Ascending aorta (tissue), 2 donors: ENCODE measurements at regions not wholly inside any gene's neighbourhood (a gene's known extent, or its start where the extent isn't known, plus 50 kb on each side); places are given as distances from the start of the nearest gene placed in this dataset.

Source experiments
- DNase-seq, 2 donors: peaks; one replicate each; pipeline ENCODE4 v3.0.0-alpha.2; 2019; ENCODE audit warnings: low spot score in 2 of 2
- H3K27ac ChIP-seq, 2 donors: fragments of 200-600 bp; sonication (generic); one replicate each; pipeline ENCODE4 v1.5.1; 2016 to 2017; ENCODE audit warnings: mild to moderate bottlenecking in 1 of 2
- H3K27me3 ChIP-seq: fragments of 200-600 bp; sonication (generic); one replicate; pipeline ENCODE4 v1.5.1; 2017
- H3K36me3 ChIP-seq, 2 donors: fragments of 200-600 bp; sonication (generic); one replicate each; pipeline ENCODE4 v1.5.1; 2016
- H3K4me1 ChIP-seq, 2 donors: fragments of 200-600 bp; sonication (generic); one replicate each; pipeline ENCODE4 v1.5.1; 2016 to 2017; ENCODE audit warnings: mild to moderate bottlenecking in 1 of 2
- H3K4me3 ChIP-seq, 2 donors: fragments of 200-600 bp; sonication (generic); one replicate each; pipeline ENCODE4 v1.5.1; 2016 to 2017; ENCODE audit warnings: mild to moderate bottlenecking in 1 of 2
- H3K9me3 ChIP-seq, 2 donors: fragments of 200-600 bp; sonication (generic); one replicate each; pipeline ENCODE4 v1.5.1; 2016
- CTCF ChIP-seq, 3 experiments: fragments of 200-600 bp in 2 of 3; fragments of 450-650 bp in 1 of 3; sonication (generic) in 2 of 3; IDR thresholded peaks; one replicate each; pipeline ENCODE4 v1.5.1; 2016 to 2019; ENCODE audit warnings: antibody characterized with exemption in 3 of 3, mild to moderate bottlenecking in 1 of 3, moderate library complexity in 1 of 3
- intact Hi-C: fragments of 100-400 bp; cut with DNase I; formaldehyde crosslinking; loops from one replicate; pipeline ENCODE4 v1.15.1; 2023

DNA sequence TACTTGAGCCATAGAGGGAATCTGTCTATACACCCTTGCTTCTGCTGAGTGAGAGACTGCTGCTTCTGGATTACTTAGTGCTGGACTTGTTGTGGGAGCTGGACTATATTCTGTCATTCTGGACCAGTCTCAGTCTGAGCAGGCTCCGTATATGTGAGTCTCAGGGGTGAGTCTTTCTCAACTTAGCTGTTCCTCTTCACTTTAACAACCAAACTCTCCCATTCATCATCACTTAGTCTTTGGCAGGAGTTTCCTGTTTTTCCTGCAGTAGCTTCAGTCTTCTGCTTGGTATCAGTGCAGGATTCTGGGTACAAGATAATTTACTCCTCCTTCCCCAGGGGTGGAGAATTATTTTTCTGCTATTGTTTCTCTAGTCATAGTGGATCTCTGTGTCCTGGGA lies 779.5 kb downstream of the METTL15 start:
- H3K4me3 ChIP-seq: no peak overlapping the region
- H3K36me3 ChIP-seq: no peaks in the 10 kb centered on the region
- no peaks in the 10 kb centered on the region for H3K4me1 ChIP-seq
- no peak for DNase-seq
- H3K9me3 ChIP-seq: no peaks in the 10 kb centered on the region
- H3K27ac ChIP-seq: no peak overlapping the region
- no peak for TF ChIP-seq CTCF (IDR thresholded peaks at IDR 0.05)
- intact Hi-C loops: no loop called here
- no peaks in the 10 kb centered on the region for H3K27me3 ChIP-seq

GRCh38 chr11:28879869-28880268 lies 771.7 kb downstream of the METTL15 start:
- Histone ChIP-seq H3K4me3 (no peak overlapping the region), H3K27ac (no peak overlapping the region), H3K36me3 (no peaks in the 10 kb centered on the region), H3K9me3 (no peaks in the 10 kb centered on the region), H3K4me1 (no peaks in the 10 kb centered on the region), H3K27me3 (no peaks in the 10 kb centered on the region)
- intact Hi-C loops: no loop called here
- DNase-seq: no peak
- TF ChIP-seq CTCF (IDR thresholded peaks at IDR 0.05): no peak

DNA sequence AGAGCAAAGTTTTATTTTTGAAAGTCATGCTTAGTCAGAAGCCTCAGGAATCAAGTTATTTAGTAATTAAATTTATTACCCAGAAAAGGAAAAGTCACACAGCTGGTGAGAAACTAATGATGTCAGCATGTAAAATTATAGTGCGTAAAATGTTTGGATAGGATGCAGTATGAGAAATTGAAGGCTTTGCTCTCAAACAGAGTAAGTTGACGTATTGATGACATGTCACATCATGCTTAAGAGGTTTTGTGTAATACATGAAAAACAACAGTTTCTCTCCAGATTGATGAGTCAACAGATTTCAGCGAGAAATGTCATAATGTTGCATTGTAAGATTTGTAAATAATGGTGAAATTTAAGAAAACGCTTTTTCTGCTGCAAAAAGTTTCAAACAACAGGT lies 769.8 kb downstream of the METTL15 start:
- no peaks in the 10 kb centered on the region for H3K36me3 ChIP-seq
- no peak overlapping the region for H3K27ac ChIP-seq
- H3K9me3 ChIP-seq: no peaks in the 10 kb centered on the region
- H3K4me1 ChIP-seq: no peaks in the 10 kb centered on the region
- no peak for DNase-seq
- H3K4me3 ChIP-seq: no peak overlapping the region
- no peak for TF ChIP-seq CTCF (IDR thresholded peaks at IDR 0.05)
- no peaks in the 10 kb centered on the region for H3K27me3 ChIP-seq
- intact Hi-C loops: no loop called here

- no peak overlapping the region for H3K4me3 ChIP-seq
- H3K36me3 ChIP-seq: no peaks in the 10 kb centered on the region
- no peak for DNase-seq
- intact Hi-C loops: no loop called here
- H3K27ac ChIP-seq: no peak overlapping the region
- H3K4me1 ChIP-seq: no peaks in the 10 kb centered on the region
- no peaks in the 10 kb centered on the region for H3K9me3 ChIP-seq
- no peaks in the 10 kb centered on the region for H3K27me3 ChIP-seq
- no peak for TF ChIP-seq CTCF (IDR thresholded peaks at IDR 0.05)
Observed at GRCh38 chr11:28877340-28877739, 769.2 kb downstream of the METTL15 start.

DNA sequence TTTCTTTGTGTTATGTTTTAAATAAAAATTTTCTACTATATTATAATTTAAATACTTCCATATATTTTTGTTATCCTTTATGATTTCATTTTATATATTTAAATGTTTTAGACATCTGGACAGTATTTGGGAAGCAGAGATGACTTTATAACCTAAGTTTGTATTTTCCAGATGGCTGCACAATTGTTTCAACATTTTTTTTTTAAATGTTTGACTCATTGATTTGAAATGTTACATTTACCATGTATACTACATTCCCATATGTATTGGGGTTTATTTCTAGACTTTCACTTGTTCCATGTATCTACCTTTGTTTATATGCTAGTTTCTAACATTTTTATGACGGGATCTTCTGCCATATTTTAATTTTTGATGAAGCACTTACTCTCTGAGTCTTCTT lies 766.5 kb downstream of the METTL15 start:
- TF ChIP-seq CTCF (IDR thresholded peaks at IDR 0.05): no peak
- Histone ChIP-seq H3K4me3 (no peak overlapping the region), H3K4me1 (no peaks in the 10 kb centered on the region), H3K9me3 (no peaks in the 10 kb centered on the region), H3K27me3 (no peaks in the 10 kb centered on the region), H3K27ac (no peak overlapping the region), H3K36me3 (no peaks in the 10 kb centered on the region)
- intact Hi-C loops: no loop called here
- DNase-seq: no peak

DNA sequence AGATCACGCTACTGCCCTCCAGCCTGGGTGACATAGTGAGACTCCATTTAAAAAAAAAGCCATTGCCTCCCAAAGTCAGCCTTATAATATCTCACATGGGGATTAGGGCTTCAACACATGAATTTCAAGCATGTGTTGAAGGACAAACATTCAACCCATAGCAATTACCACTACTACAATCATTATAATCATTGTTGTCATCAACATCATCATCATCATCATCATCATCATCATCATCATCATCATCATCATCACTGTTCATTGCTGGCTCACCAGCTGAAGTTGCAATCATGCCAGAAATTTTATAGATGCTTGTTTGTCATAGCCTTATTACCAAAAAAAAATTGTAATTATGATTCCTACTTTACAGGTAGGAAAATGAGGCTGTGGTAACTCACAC lies 762.9 kb downstream of the METTL15 start:
- H3K4me3 ChIP-seq: no peak overlapping the region
- TF ChIP-seq CTCF (IDR thresholded peaks at IDR 0.05): no peak
- intact Hi-C loops: no loop called here
- DNase-seq: no peak
- H3K27me3 ChIP-seq: no peaks in the 10 kb centered on the region
- no peaks in the 10 kb centered on the region for H3K4me1 ChIP-seq
- no peaks in the 10 kb centered on the region for H3K36me3 ChIP-seq
- no peak overlapping the region for H3K27ac ChIP-seq
- H3K9me3 ChIP-seq: no peaks in the 10 kb centered on the region
